Umbilical cord (tissue), 1 donor: ENCODE measurements at regions not wholly inside any gene's neighbourhood (a gene's known extent, or its start where the extent isn't known, plus 50 kb on each side); places are given as distances from the start of the nearest gene placed in this dataset.
"Not testable (repeated sequence)": the region's sequence is repeated elsewhere in the genome, so short reads cannot be mapped to it uniquely, and the experiment has no call there.

ENCODE experiments used
- DNase-seq: peaks from one replicate; pipeline ENCODE4 v3.0.0-alpha.2; 2015; ENCODE audit warnings: low spot score

GRCh38 chr12:18008642-18009041, 81.4 kb downstream of the RERGL start:
- no peak for DNase-seq

GRCh38 chr12:17999174-17999801, 90.7 kb downstream of the RERGL start:
- DNase-seq, result no peak

- DNase-seq, result peak; percentile 62
Observed at GRCh38 chr12:17992002-17992656, 97.9 kb downstream of the RERGL start.

GRCh38 chr12:17982556-17982955, 107.4 kb downstream of the RERGL start:
- no peak for DNase-seq

GRCh38 chr12:17976202-17976601, 113.8 kb downstream of the RERGL start:
- DNase-seq, result no peak

GRCh38 chr12:17975763-17976162, 114.2 kb downstream of the RERGL start:
- DNase-seq, result no peak

GRCh38 chr12:17975239-17975638, 114.8 kb downstream of the RERGL start:
- DNase-seq, result no peak

- no peak for DNase-seq
Observed at GRCh38 chr12:17971850-17972249, 118.1 kb downstream of the RERGL start.

- DNase-seq, result no peak
Observed at GRCh38 chr12:17954788-17955187, 135.2 kb downstream of the RERGL start.

- no peak for DNase-seq
Observed at GRCh38 chr12:17950898-17951297, 139.1 kb downstream of the RERGL start.

- no peak for DNase-seq
Observed at GRCh38 chr12:17949558-17950141, 140.3 kb downstream of the RERGL start.

GRCh38 chr12:17928708-17929366, 161.2 kb downstream of the RERGL start:
- peak; percentile 1 for DNase-seq

GRCh38 chr12:17918013-17918412, 172.0 kb downstream of the RERGL start:
- DNase-seq, result no peak

- DNase-seq, result no peak
Observed at GRCh38 chr12:17884581-17884980, 205.4 kb downstream of the RERGL start.

GRCh38 chr12:17878714-17879113, 211.3 kb downstream of the RERGL start:
- DNase-seq, result no peak

GRCh38 chr12:17875230-17875629, 214.8 kb downstream of the RERGL start:
- DNase-seq, result no peak

GRCh38 chr12:17866802-17867201, 223.2 kb downstream of the RERGL start:
- no peak for DNase-seq

- DNase-seq, result not testable (repeated sequence)
Observed at GRCh38 chr12:17855548-17855947, 234.4 kb downstream of the RERGL start.

GRCh38 chr12:17853054-17853453, 236.9 kb downstream of the RERGL start:
- no peak for DNase-seq

GRCh38 chr12:17841496-17841895, 248.5 kb downstream of the RERGL start:
- no peak for DNase-seq

GRCh38 chr12:17829813-17830212, 260.2 kb downstream of the RERGL start:
- no peak for DNase-seq

GRCh38 chr12:17818931-17819330, 271.1 kb downstream of the RERGL start:
- no peak for DNase-seq

- DNase-seq, result no peak
Observed at GRCh38 chr12:17810399-17810798, 279.6 kb downstream of the RERGL start.
